ENCODE measurements at regions not wholly inside any gene's neighbourhood (a gene's known extent, or its start where the extent isn't known, plus 50 kb on each side); places are given as distances from the start of the nearest gene placed in this dataset.

DNA sequence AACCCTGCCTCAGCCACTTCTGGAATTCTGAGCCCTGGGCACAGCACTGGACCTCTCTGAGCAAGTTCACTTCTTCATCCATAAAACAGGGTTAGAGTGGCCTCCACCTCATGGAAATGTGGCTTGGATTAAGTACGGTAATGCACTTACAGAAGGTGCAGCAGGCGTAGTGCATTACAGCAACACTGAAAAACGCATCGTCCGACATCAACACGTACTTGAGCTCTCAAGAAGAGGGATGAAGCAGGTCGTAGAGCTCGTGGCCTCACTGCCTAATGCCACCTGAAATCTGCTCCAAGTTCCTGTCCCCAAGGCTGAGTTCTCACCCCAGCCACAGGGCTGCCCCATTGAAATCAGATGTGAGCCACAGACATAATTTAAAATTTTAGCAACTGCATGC is 650.1 kb downstream of the NPHP4 start:
- no peak for DNase-seq (ENCODE audit: low spot score)

DNA sequence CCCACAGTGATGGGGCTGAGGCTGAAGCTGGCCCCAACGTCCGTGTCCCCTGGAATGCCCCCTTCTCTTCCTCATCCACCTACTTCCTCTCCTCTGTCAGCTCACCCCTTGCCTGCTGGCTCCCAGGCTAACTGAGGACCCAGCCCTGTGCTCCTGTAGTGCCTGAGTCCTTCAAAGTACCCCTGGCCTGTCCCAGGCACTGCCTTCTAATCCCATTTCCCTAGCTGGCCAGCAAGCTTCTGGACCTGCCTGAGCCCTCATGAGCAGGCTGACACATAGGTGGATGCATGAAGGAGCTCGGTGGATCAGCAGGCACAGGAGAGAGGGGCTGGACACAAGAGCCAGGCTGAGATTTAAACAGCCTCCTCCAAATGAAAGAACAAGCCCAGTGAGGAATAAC is 650.8 kb downstream of the NPHP4 start:
- no peak for DNase-seq (ENCODE audit: low spot score)

GRCh38 chr1:5340560-5341130 is 651.6 kb downstream of the NPHP4 start:
- no peak for DNase-seq (ENCODE audit: low spot score)

DNA sequence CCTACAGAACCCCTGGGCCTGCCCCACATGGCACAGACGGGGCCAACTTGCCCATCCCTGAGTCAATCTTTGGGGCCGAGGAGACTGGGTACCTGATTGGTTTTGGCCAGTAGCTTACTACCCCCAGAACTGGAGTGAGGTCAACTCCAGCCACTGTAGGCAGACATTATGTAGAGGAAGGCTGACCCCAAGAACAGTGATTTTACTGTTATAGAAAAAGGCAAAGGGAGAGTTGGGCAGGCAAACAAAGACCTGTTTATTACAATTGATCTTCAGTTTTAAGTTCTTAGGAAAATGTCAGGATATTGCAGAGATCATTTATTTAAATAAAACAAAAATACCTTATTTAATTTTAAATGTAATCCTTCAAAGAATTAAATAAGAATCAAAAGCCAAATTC is 653.8 kb downstream of the NPHP4 start:
- DNase-seq (ENCODE audit: low spot score), result no peak

DNA sequence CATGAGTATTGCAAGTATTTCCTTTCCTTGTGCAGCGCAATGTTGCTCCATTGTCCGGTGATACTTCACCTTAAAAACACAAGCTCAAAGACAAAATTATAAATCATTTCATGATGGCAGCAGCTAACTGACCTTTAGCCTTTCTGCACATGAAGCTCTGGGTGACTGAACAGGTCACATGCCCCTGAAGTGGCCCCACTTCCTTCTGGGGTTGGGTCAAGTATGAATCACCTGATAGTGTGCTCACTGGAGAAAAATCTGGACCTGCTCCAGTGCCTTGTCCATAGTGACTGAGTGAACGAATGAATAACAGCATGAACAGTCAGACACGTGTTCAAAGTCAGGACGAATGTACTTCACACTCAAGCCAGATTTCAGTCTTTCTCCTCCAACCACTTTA is 658.9 kb downstream of the NPHP4 start:
- no peak for DNase-seq (ENCODE audit: low spot score)

- DNase-seq (ENCODE audit: low spot score), result no peak
Observed at GRCh38 chr1:5331101-5331500, 661.1 kb downstream of the NPHP4 start.

DNA sequence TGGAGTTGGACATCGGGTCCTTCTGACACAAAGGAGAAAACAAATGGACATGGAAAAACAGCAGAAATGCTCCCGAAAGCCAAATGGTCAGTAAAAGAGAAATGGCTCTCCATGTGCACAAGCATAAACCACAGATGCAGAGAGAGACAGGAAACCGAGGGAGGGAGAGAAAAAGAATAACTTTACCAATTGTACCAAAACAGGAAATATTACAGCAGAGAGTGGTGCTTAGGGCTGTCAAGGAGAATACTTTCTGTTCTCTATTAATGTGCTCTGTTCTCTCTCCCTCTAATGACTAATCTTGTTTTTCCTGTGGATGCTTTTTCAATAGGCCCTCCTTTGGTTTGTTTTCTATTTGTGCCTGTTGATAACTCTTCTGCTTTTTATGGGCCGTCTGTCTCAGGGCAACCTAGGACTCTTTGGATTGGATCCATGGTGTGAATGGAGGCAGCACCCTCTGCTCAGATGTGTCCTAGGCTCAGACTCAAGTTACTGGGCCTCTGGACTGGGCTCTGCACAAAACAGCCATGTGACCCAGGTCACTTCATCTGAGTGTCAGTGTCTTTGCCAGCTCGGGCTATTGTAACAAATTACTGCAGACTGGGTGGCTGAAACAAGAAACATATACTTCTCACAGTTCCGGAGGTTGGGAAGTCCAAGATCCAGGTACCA is 663.0 kb downstream of the NPHP4 start:
- DNase-seq (ENCODE audit: low spot score), result no peak

- no peak for DNase-seq (ENCODE audit: low spot score)
Observed at GRCh38 chr1:5324883-5325282, 667.3 kb downstream of the NPHP4 start.

DNA sequence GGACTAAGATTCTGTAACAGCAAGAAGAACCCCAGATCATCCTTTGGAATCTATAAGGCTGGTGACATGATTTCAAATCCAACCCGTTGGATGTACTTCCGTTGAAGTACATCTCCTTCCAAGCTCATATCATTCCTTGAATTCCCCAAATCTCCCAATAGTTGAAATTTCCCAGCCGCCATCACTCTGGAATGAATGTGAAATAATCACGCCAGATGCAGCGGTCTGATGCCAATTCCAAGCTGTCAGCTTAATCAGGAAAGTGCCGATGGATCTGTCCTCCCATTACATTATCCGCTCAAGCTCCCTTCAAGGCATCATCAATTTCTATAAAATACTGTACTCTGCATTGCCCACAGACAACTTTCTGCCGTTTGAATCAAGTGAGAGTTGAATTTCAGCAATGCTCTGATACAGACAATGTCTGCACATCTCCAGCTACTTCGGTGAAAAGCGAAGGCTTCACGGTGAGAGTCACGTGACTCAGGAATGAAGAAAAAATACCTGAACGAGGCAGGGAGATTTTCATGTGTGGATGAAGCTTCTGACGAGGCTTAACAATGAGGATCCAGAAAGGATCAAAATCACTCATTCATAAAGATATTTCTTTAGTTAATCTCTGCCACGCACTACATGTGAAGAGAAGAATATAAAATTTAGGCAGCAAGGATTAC is 663.9 kb downstream of the AJAP1 start:
- no peak for DNase-seq (ENCODE audit: low spot score)

GRCh38 chr1:5317391-5317790 is 663.0 kb downstream of the AJAP1 start:
- no peak for DNase-seq (ENCODE audit: low spot score)

DNA sequence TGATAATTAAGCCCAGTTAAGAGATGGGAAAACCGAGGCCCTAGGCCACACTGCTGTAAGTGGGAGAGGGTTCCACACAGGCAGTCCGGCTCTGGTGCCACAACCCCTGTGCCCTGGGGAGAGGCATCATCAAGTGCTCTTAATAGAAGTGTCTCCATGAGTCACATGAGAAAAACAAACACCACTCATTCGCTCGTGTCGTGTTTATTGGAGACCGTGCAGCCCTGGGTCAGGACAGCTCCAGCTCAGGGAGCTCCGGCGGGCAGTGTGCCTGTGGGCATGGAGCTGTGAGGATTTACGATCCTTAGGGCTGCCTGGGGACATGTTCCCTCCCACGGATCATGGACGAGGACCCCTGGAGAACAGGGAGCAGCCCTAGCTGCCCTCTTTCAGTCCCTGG is 658.5 kb downstream of the AJAP1 start:
- no peak for DNase-seq (ENCODE audit: low spot score)

DNA sequence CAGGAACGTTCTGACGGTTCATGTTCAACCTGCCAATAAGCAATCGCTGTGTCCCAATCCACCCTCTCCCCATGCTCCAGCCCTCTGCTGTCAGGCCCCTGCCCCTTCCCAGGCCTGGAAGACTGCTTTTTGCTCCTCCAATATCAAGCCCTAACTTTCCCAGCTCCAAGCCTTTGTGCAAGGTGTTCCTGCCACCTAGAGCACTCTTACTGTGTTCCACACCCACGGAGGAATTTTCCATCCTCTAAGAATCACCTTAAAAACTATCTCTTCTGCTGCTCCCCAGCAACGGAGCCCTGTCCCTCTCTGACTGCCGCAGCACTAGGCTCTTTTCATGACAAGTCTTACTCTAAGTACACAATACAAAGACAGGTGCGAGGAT is 657.9 kb downstream of the AJAP1 start:
- no peak for DNase-seq (ENCODE audit: low spot score)

GRCh38 chr1:5311634-5312292 is 657.4 kb downstream of the AJAP1 start:
- no peak for DNase-seq (ENCODE audit: low spot score)

DNA sequence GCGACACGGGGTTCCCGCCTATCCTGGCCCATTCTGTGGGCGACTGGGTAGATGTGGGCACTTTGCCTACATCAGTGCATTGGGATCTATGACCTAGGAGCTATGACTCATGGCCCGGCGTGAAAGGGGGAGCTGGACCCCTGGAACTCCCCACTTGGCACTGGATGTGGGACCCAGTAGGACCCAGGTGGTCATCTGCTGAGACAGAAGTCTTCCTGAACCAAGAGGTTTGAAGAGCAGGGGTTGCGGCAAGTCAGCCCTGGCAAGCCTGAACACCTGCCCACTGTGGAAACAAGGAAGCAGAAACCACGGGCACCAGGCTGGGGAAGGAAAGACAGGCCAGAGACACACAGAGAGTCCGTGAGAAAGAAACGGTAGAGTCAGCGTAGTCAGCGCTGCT is 656.7 kb downstream of the AJAP1 start:
- DNase-seq (ENCODE audit: low spot score), result no peak

DNA sequence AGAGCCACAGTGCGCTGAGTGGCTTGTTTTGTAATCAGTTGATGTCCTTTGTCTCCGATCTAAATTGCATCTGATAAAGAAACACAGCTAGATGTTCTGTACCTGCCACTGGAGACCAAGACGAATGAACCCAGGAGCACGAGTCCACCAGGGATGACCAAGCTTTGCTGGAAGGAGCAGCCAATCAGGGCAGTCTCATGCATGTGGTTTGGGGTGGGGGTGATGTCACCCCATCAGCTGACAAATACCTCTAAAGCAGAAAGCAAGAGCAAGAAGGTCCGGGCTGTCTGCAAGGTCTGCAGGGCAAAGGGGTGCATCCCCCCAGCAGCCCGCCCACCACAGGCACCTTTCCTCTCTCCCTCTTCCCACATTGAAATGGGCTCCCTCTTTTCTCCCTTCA is 653.8 kb downstream of the AJAP1 start:
- no peak for DNase-seq (ENCODE audit: low spot score)

DNA sequence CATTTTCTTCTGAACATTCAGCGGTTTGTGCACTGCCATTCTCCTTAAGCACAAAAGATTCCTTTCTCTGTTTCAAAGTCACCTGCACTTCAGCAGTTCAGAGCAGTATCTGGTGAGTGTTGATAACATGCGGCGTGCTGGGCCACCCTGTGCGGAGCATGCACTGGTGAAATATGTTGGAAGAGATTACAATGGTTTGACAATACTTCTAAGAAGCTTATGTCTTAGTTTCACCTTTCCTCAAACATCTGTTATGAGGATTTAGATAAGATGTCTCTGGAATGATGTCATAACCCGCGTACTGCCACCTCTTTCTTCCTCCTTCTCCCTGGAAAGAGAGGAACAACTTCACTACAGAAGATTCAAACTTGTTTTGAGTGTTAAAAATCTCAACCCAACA is 650.3 kb downstream of the AJAP1 start:
- no peak for DNase-seq (ENCODE audit: low spot score)

DNA sequence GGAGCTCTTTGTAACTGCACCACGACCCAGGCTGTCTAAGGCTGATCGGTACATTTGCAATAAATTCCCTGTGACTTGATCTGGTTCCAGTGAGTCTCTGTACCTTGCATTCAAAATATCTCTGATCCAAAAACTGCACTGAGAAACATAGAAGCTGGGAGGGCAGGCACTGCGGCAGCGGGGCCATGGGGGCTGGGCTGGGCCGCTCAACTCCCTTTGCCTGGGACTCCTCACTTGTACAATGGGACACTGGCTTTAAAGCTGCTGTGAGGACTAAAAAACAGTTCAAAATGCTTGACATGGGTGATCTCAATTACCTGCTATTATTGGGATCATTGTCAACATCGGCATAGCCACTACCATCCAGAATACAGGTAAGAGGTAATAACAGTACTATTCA is 644.0 kb downstream of the AJAP1 start:
- DNase-seq (ENCODE audit: low spot score), result no peak

- no peak for DNase-seq (ENCODE audit: low spot score)
Observed at GRCh38 chr1:5297886-5298239, 643.5 kb downstream of the AJAP1 start.

GRCh38 chr1:5297180-5297885 is 642.9 kb downstream of the AJAP1 start:
- no peak for DNase-seq (ENCODE audit: low spot score)

- no peak for DNase-seq (ENCODE audit: low spot score)
Observed at GRCh38 chr1:5296557-5297179, 642.3 kb downstream of the AJAP1 start.

- DNase-seq (ENCODE audit: low spot score), result no peak
Observed at GRCh38 chr1:5296095-5296494, 641.7 kb downstream of the AJAP1 start.

DNA sequence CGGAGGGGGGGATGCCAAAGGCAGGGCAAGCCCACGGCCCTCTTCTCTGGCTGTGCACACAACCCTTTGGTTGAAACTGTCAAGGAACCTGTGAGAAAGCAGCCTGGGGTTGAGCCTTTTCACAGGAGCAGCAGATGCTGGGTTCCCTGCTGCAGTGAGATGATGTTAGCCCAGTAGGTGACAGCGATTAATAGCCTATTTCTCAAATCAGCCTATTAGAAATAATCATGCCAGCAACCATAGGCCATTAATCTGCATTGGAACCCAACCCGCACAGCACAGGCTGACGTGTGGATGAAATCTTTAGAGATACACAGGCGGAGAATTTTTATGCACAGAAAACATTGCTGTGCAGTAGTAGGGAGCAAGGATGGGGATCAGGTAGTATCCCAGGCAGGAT is 637.5 kb downstream of the AJAP1 start:
- DNase-seq (ENCODE audit: low spot score), result no peak
